HepG2 (cell line): ENCODE measurements at regions not wholly inside any gene's neighbourhood (a gene's known extent, or its start where the extent isn't known, plus 50 kb on each side); places are given as distances from the start of the nearest gene placed in this dataset.
A peak's percentile ranks its signal among the peaks of the same experiment; 100 is the strongest.

Experiments used
- ATAC-seq: fragments of 200-7000 bp; cut with Tn5 transposase; 3 replicates; pipeline ENCODE4 v1.9.1; 2020; ENCODE audit warnings: mild to moderate bottlenecking, moderate library complexity
- BruUV-seq: library from RNA; stranded (reverse); fragments of 400-500 nt; replicated peaks from 2 replicates; lab custom pipeline; 2021; lab: Mats Ljungman, UMichigan
- CTCF ChIA-PET: fragments of 300-600 bp; formaldehyde crosslinking; extraction: SDS; loops from one replicate; lab custom pipeline; 2021; ENCODE audit warnings: low total read pairs, inconsistent platforms, low intra/inter-chr PET ratio; lab: Yijun Ruan, JAX
- POLR2A ChIA-PET: fragments of 350-600 bp; sonication (Branson Sonifier 250); formaldehyde crosslinking; loops from one replicate; lab custom pipeline; 2020; ENCODE audit warnings: antibody characterized with exemption, inconsistent platforms; lab: Yijun Ruan, JAX
- DNase-seq: peaks from one replicate; pipeline ENCODE4 v3.0.0-alpha.2; 2015; ENCODE audit warnings: low spot score
- FAIRE-seq: peaks from 3 replicates; lab custom pipeline; 2011; peaks lifted over from hg19 to GRCh38; lab: Jason Lieb, UNC
- H2AFZ ChIP-seq: one replicate; pipeline ENCODE4 v1.6.1; 2011; ENCODE audit warnings: low read length, inconsistent platforms
- H3K27ac ChIP-seq: fragments of 300-600 bp; 3 replicates; pipeline ENCODE4 v1.8.0; 2011; ENCODE audit warnings: mixed run types, mild to moderate bottlenecking, mixed read lengths, low read length, inconsistent platforms; ENCODE audit not compliant: insufficient read depth; ENCODE audit errors: extremely low read length
- H3K27me3 ChIP-seq, 2 experiments: fragments of 200-600 bp in 1 of 2; 2 replicates in 1 of 2; 3 replicates in 1 of 2; pipeline versions ENCODE4 v1.6.0 to v1.8.0; 2011; ENCODE audit warnings: low read length in 2 of 2, mild to moderate bottlenecking in 2 of 2, moderate library complexity in 2 of 2, inconsistent platforms in 1 of 2; ENCODE audit not compliant: insufficient read depth in 2 of 2, control insufficient read depth in 1 of 2
- H3K36me3 ChIP-seq, 2 experiments: fragments of 200-600 bp in 1 of 2; replicated peaks in 1 of 2; 2 replicates in 1 of 2; 3 replicates in 1 of 2; pipeline versions ENCODE4 v1.5.1 to v1.8.0; 2011; ENCODE audit warnings: low read length in 2 of 2, inconsistent platforms in 1 of 2; ENCODE audit not compliant: insufficient read depth in 2 of 2, control insufficient read depth in 1 of 2
- H3K4me1 ChIP-seq: 2 replicates; pipeline ENCODE4 v1.5.1; 2012; ENCODE audit warnings: low read length, inconsistent platforms; ENCODE audit not compliant: insufficient read depth
- H3K4me2 ChIP-seq: 2 replicates; pipeline ENCODE4 v1.6.0; 2011; ENCODE audit warnings: low read depth, low read length, inconsistent platforms
- H3K4me3 ChIP-seq, 3 experiments: fragments of 200-600 bp in 1 of 3; sonication (generic), shearing (Covaris generic) in 1 of 3; replicated peaks in 1 of 3; 2 replicates each; pipeline ENCODE4 v1.5.1; 2011 to 2016; ENCODE audit warnings: low read length in 3 of 3, inconsistent platforms in 2 of 3, low read depth in 2 of 3, mild to moderate bottlenecking in 2 of 3, control low read depth in 1 of 3, mixed read lengths in 1 of 3; ENCODE audit not compliant: insufficient read depth in 1 of 3
- H3K79me2 ChIP-seq: one replicate; pipeline ENCODE4 v1.6.1; 2011; ENCODE audit warnings: low read length, inconsistent platforms; ENCODE audit not compliant: insufficient read depth
- H3K9ac ChIP-seq: 2 replicates; pipeline ENCODE4 v1.6.0; 2011; ENCODE audit warnings: mild to moderate bottlenecking, low read depth, low read length, inconsistent platforms; ENCODE audit not compliant: insufficient read depth
- H3K9me3 ChIP-seq: 2 replicates; pipeline ENCODE4 v1.5.1; 2012; ENCODE audit warnings: mild to moderate bottlenecking, low read length
- H4K20me1 ChIP-seq: 2 replicates; pipeline ENCODE4 v1.6.0; 2011; ENCODE audit warnings: inconsistent platforms, mild to moderate bottlenecking, low read length, moderate library complexity; ENCODE audit not compliant: insufficient read depth
- NFE2 ChIP-seq: sonication (generic); formaldehyde crosslinking; IDR thresholded peaks from 2 replicates; pipeline ENCODE4 v1.4.0; 2020; ENCODE audit warnings: missing genetic modification reagents
- PHF21A ChIP-seq: sonication (generic); formaldehyde crosslinking; IDR thresholded peaks from 2 replicates; pipeline ENCODE4 v1.5.0; 2020; ENCODE audit warnings: mild to moderate bottlenecking, missing genetic modification reagents
- SCMH1 ChIP-seq: sonication (generic); formaldehyde crosslinking; IDR thresholded peaks from 2 replicates; pipeline ENCODE4 v1.9.0; 2021; ENCODE audit warnings: missing genetic modification reagents, mild to moderate bottlenecking, borderline replicate concordance
- SOX5 ChIP-seq: IDR thresholded peaks from 2 replicates; pipeline ENCODE4 v1.6.1; 2016; ENCODE audit warnings: borderline replicate concordance
- STAG1 ChIP-seq: sonication (generic); formaldehyde crosslinking; IDR thresholded peaks from 2 replicates; pipeline ENCODE4 v1.4.0; 2020; ENCODE audit warnings: missing genetic modification reagents
- ZNF564 ChIP-seq: sonication (generic); formaldehyde crosslinking; IDR thresholded peaks from 2 replicates; pipeline ENCODE4 v1.8.1; 2023; ENCODE audit warnings: mild to moderate bottlenecking, missing genetic modification reagents
- WGBS: methylation state at CpG from one replicate; pipeline ENCODE4 v1.1.6; 2017; ENCODE audit warnings: low lambda C conversion rate; 5-methylcytosine and 5-hydroxymethylcytosine counted together
- in situ Hi-C: cut with HindIII; loops from 2 replicates; pipeline ENCODE4 v1.10.0; 2017; ENCODE audit warnings: low pct_unique_long_range_greater_than_20kb; ENCODE audit not compliant: extremely low pct_ligation_motif_present
- intact Hi-C: fragments of 100-400 bp; cut with micrococcal nuclease; formaldehyde crosslinking; loops from one replicate; pipeline ENCODE4 v1.10.0; 2022; ENCODE audit not compliant: unreplicated experiment
- TF ChIP-seq, protein P1 (sequence below): sonication (generic); formaldehyde crosslinking; IDR thresholded peaks from 2 replicates; pipeline ENCODE4 v1.5.0; 2020; ENCODE audit warnings: mild to moderate bottlenecking, missing genetic modification reagents, moderate library complexity

- TF ChIP-seq, protein P1, sequence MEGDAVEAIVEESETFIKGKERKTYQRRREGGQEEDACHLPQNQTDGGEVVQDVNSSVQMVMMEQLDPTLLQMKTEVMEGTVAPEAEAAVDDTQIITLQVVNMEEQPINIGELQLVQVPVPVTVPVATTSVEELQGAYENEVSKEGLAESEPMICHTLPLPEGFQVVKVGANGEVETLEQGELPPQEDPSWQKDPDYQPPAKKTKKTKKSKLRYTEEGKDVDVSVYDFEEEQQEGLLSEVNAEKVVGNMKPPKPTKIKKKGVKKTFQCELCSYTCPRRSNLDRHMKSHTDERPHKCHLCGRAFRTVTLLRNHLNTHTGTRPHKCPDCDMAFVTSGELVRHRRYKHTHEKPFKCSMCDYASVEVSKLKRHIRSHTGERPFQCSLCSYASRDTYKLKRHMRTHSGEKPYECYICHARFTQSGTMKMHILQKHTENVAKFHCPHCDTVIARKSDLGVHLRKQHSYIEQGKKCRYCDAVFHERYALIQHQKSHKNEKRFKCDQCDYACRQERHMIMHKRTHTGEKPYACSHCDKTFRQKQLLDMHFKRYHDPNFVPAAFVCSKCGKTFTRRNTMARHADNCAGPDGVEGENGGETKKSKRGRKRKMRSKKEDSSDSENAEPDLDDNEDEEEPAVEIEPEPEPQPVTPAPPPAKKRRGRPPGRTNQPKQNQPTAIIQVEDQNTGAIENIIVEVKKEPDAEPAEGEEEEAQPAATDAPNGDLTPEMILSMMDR (CRISPR knock-in tag) = peak; percentile 27; the same call in 1 of the 2 replicates
- TF ChIP-seq STAG1 (CRISPR knock-in tag) (peak; percentile 19; the same call in 1 of the 2 replicates), ZNF564 (CRISPR knock-in tag) (no peak), PHF21A (no peak)
- TF ChIP-seq, all 625 proteins: peak for 2
- Histone ChIP-seq H3K4me3 (no peak overlapping the region), H3K36me3 (no peaks in the 10 kb centered on the region), H3K27ac (no peak overlapping the region), H3K9ac (no peak overlapping the region), H2AFZ (no peak overlapping the region), H3K4me1 (no peaks in the 10 kb centered on the region), H4K20me1 (no peaks in the 10 kb centered on the region), H3K79me2 (no peaks in the 10 kb centered on the region), H3K4me2 (no peak overlapping the region), H3K27me3 (no peaks in the 10 kb centered on the region), H3K9me3 (no peaks in the 10 kb centered on the region)
- no TSS peak for BruUV-seq
- in situ Hi-C loops (no loop called here), intact Hi-C loops (no loop called here)
- DNase-seq (peak; percentile 3), FAIRE-seq (no peak), ATAC-seq (0 out of 3 replicates have a peak, but pooled peaks have one; percentile 41)
- CTCF ChIA-PET = no interaction called here
- POLR2A ChIA-PET = no interaction called here
- 0% methylated on average over 2 of the region's 2 CpGs for WGBS
Measured at GRCh38 chr3:76585794-76586392, 454.0 kb upstream of the ROBO2 start.

DNA sequence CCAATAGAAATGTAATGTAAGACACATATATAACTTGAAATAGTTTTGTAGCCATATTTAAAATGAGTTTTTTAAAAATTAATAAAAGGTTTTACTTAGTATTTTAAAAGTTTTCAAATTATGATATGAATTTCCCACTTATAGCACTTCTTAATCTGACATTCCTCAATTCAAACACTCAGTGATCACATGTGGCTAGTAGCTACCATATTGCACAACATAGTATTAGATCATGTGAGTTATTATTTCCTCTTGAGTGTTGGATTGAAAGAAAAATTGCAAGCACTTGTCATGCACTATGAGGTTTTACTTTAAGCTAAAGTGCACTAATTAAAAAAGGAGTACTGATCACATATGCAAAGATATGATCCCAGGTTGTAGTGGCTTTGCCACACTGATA, 453.4 kb upstream of the ROBO2 start:
- no peaks in the 10 kb centered on the region for H3K9me3 ChIP-seq
- H4K20me1 ChIP-seq = no peaks in the 10 kb centered on the region
- intact Hi-C loops = no loop called here
- H3K4me3 ChIP-seq = no peak overlapping the region
- no peak for DNase-seq
- TF ChIP-seq SOX5 (CRISPR knock-in tag) = no peak
- TF ChIP-seq SCMH1 (CRISPR knock-in tag) = no peak
- no peak for TF ChIP-seq NFE2
- TF ChIP-seq, all 625 proteins: peak for 0
- BruUV-seq = no TSS peak
- no peaks in the 10 kb centered on the region for H3K79me2 ChIP-seq
- ATAC-seq (no peak), FAIRE-seq (no peak)
- in situ Hi-C loops = no loop called here
- POLR2A ChIA-PET = no interaction called here
- CTCF ChIA-PET = no interaction called here
- H3K36me3 ChIP-seq = no peaks in the 10 kb centered on the region
- no peak overlapping the region for H3K27ac ChIP-seq
- H3K4me2 ChIP-seq = no peak overlapping the region
- H3K4me1 ChIP-seq = no peaks in the 10 kb centered on the region
- no peak overlapping the region for H3K9ac ChIP-seq
- H3K27me3 ChIP-seq = no peaks in the 10 kb centered on the region
- no peak overlapping the region for H2AFZ ChIP-seq
